Uterus (tissue), 3 donors: ENCODE measurements at regions not wholly inside any gene's neighbourhood (a gene's known extent, or its start where the extent isn't known, plus 50 kb on each side); places are given as distances from the start of the nearest gene placed in this dataset.

ENCODE experiments used
- DNase-seq, 2 donors: peaks; one replicate each; pipeline ENCODE4 v3.0.0-alpha.2; 2019 to 2020
- H3K27ac ChIP-seq, 2 donors: fragments of 200-600 bp; sonication (generic); 1 replicate in 1 of 2; 2 replicates in 1 of 2; pipeline ENCODE4 v1.5.1; 2016 to 2018
- H3K27me3 ChIP-seq, 2 donors: fragments of 200-600 bp; sonication (generic); one replicate each; pipeline ENCODE4 v1.5.1; 2018 to 2019; ENCODE audit warnings: control low read depth in 1 of 2
- H3K36me3 ChIP-seq, 2 donors: fragments of 200-600 bp; sonication (generic); one replicate each; pipeline ENCODE4 v1.5.1; 2019; ENCODE audit warnings: control low read depth in 1 of 2
- H3K4me1 ChIP-seq, 2 donors: fragments of 200-600 bp; sonication (generic); one replicate each; pipeline ENCODE4 v1.5.1; 2018 to 2019; ENCODE audit warnings: control low read depth in 1 of 2
- H3K4me3 ChIP-seq, 2 donors: fragments of 200-600 bp; sonication (generic); 1 replicate in 1 of 2; 2 replicates in 1 of 2; pipeline ENCODE4 v1.5.1; 2018 to 2019; ENCODE audit warnings: mild to moderate bottlenecking in 1 of 2
- H3K9me3 ChIP-seq, 2 donors: fragments of 200-600 bp; sonication (generic); one replicate each; pipeline ENCODE4 v1.5.1; 2019; ENCODE audit warnings: control low read depth in 1 of 2
- POLR2A ChIP-seq, 2 donors: fragments of 450-650 bp; IDR thresholded peaks; one replicate each; pipeline ENCODE4 v1.6.1; 2016; ENCODE audit warnings: antibody characterized with exemption in 2 of 2, mild to moderate bottlenecking in 1 of 2, moderate library complexity in 1 of 2
- intact Hi-C: fragments of 100-400 bp; cut with DNase I; formaldehyde crosslinking; loops from one replicate; pipeline ENCODE4 v1.15.1; 2023; ENCODE audit warnings: low total_unique reads
- TF ChIP-seq, protein P1 (sequence below), 4 experiments: fragments of 200-600 bp in 2 of 4; fragments of 450-650 bp in 2 of 4; sonication (generic) in 2 of 4; IDR thresholded peaks; one replicate each; pipeline ENCODE4 v1.5.1; 2016 to 2019; ENCODE audit warnings: antibody characterized with exemption in 4 of 4, mild to moderate bottlenecking in 2 of 4, moderate library complexity in 1 of 4
- donor health status: DM: yes; HTN: yes; CAD: no.

DNA sequence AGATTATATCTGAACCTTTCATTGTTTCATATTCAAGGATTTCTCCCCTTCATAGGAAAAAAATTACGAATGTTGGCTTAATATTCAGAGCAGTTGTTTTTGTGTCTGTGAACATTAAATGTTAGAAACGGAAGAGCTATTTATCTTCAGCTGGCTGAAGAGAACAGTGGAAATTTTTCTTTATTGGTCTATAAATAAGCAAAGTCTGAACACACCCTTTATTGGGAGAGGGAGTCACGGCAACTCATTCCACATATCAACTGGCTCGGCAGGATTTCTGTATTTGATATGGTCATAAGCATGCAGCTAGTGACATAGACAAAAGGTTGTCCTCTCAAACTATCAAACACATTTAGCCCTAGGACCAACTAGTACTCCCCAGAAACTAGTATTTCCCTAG is 468.4 kb upstream of the HNRNPA3 start:
- no peaks in the 10 kb centered on the region for H3K27me3 ChIP-seq
- H3K4me3 ChIP-seq, result peak overlapping the region in 1 of 2 donors; percentile 18
- H3K9me3 ChIP-seq, result no peaks in the 10 kb centered on the region
- intact Hi-C loops, result no loop called here
- no peak for DNase-seq
- H3K36me3 ChIP-seq, result no peaks in the 10 kb centered on the region
- H3K4me1 ChIP-seq, result peaks cover 6 to 11% of the 10 kb centered on the region in 2 donors
- peak overlapping the region; percentile 67 to 83 for H3K27ac ChIP-seq
- TF ChIP-seq POLR2A (IDR thresholded peaks at IDR 0.05), result no peak
- TF ChIP-seq, protein P1, sequence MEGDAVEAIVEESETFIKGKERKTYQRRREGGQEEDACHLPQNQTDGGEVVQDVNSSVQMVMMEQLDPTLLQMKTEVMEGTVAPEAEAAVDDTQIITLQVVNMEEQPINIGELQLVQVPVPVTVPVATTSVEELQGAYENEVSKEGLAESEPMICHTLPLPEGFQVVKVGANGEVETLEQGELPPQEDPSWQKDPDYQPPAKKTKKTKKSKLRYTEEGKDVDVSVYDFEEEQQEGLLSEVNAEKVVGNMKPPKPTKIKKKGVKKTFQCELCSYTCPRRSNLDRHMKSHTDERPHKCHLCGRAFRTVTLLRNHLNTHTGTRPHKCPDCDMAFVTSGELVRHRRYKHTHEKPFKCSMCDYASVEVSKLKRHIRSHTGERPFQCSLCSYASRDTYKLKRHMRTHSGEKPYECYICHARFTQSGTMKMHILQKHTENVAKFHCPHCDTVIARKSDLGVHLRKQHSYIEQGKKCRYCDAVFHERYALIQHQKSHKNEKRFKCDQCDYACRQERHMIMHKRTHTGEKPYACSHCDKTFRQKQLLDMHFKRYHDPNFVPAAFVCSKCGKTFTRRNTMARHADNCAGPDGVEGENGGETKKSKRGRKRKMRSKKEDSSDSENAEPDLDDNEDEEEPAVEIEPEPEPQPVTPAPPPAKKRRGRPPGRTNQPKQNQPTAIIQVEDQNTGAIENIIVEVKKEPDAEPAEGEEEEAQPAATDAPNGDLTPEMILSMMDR (IDR thresholded peaks at IDR 0.05), result no peak

DNA sequence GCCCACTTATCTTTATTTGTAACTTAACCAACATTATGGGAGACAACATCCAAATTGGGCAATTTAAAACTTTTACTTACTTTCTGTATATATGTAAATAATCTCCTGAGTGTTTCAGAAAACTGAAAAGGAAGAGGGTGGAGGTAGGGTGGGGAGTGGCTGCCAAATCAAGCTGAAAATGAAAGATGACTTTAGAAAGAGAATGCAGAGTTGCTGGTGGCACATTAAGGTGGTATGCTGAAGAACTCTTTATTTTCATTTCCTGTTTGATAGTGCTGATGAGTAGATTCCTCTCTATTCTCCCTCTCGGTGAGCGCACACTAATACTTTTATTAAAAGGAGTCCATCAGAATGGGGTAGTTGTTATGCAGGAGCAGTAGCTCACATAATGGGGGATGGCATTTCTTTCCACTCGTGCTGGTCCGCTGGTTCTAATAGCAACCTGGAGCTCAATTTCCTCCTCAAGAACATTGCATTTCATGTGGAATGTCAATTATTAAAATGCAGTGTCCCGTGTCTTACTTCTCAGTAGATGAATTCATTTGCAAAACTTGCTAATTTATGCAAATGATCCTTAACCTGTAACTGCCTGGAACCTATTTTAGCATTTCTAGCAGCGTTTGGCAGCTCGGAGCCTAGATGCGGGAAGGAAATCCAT is 466.9 kb upstream of the HNRNPA3 start:
- intact Hi-C loops, result no loop called here
- Histone ChIP-seq H3K27ac (peak overlapping the region in 1 of 2 donors; percentile 83), H3K27me3 (no peaks in the 10 kb centered on the region), H3K9me3 (no peaks in the 10 kb centered on the region), H3K4me1 (peaks cover 6 to 11% of the 10 kb centered on the region in 2 donors), H3K36me3 (no peaks in the 10 kb centered on the region), H3K4me3 (no peak overlapping the region)
- DNase-seq, result no peak
- TF ChIP-seq POLR2A (IDR thresholded peaks at IDR 0.05), result no peak
- TF ChIP-seq, protein P1 (IDR thresholded peaks at IDR 0.05), result no peak

DNA sequence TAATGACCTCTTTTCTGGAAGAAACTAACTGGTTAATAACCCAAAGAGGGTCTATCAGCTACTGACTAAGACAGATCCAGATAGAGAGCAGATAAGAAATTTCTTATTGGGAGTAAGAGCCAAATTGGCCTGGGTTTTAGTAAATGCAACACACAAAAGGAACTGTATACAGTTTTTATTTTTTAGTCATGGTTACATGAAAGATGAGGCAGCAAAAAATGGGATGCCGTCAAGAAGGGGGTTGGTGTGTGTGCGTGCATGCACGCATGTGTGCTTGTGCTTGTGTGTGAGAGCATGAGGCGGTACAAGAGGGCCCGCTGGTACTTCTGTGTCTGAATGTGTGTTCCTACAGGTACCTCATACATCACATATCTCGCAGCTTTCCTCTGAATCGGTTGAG is 466.2 kb upstream of the HNRNPA3 start:
- intact Hi-C loops, result no loop called here
- Histone ChIP-seq H3K4me1 (peaks cover 6 to 11% of the 10 kb centered on the region in 2 donors), H3K4me3 (no peak overlapping the region), H3K27ac (peak overlapping the region in 1 of 2 donors; percentile 83), H3K9me3 (no peaks in the 10 kb centered on the region), H3K36me3 (no peaks in the 10 kb centered on the region), H3K27me3 (no peaks in the 10 kb centered on the region)
- no peak for DNase-seq
- TF ChIP-seq, protein P1 (IDR thresholded peaks at IDR 0.05), result no peak
- no peak for TF ChIP-seq POLR2A (IDR thresholded peaks at IDR 0.05)

- peak overlapping the region; percentile 58 to 83 for H3K27ac ChIP-seq
- intact Hi-C loops, result no loop called here
- no peaks in the 10 kb centered on the region for H3K9me3 ChIP-seq
- no peaks in the 10 kb centered on the region for H3K36me3 ChIP-seq
- H3K27me3 ChIP-seq, result no peaks in the 10 kb centered on the region
- TF ChIP-seq, protein P1 (IDR thresholded peaks at IDR 0.05), result no peak
- no peak for TF ChIP-seq POLR2A (IDR thresholded peaks at IDR 0.05)
- peak in 1 of 2 donors; percentile 30 for DNase-seq
- H3K4me3 ChIP-seq, result no peak overlapping the region
- H3K4me1 ChIP-seq, result peaks cover 6 to 11% of the 10 kb centered on the region in 2 donors
These were observed 465.1 kb upstream of the HNRNPA3 start for GRCh38 chr2:176747506-176747905.

DNA sequence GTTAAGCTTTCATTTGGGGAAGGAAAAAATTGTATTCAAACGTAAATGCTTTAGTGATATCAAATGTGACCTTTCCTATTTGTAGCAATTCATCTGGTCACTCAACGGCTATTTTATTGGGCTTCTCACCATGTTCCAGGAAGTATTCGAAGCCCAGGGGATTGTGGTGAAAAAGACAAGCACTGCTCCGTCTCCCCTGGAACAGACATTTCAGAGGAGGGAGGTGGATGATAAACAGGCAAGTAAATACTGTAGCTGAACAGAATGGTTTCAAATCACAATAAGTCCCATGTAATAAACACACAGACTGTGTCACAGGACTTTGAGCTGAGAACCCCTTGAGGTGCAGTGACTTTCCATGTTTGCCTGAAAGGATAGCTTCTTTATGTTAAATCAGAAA is 464.7 kb upstream of the HNRNPA3 start:
- TF ChIP-seq POLR2A (IDR thresholded peaks at IDR 0.05), result no peak
- TF ChIP-seq, protein P1 (IDR thresholded peaks at IDR 0.05), result no peak
- no peaks in the 10 kb centered on the region for H3K9me3 ChIP-seq
- H3K4me3 ChIP-seq, result no peak overlapping the region
- no peak for DNase-seq
- H3K27ac ChIP-seq, result peak overlapping the region; percentile 58 to 83
- intact Hi-C loops, result no loop called here
- H3K27me3 ChIP-seq, result no peaks in the 10 kb centered on the region
- H3K4me1 ChIP-seq, result peaks cover 6 to 11% of the 10 kb centered on the region in 2 donors
- no peaks in the 10 kb centered on the region for H3K36me3 ChIP-seq
